ENCODE measurements at regions not wholly inside any gene's neighbourhood (a gene's known extent, or its start where the extent isn't known, plus 50 kb on each side); places are given as distances from the start of the nearest gene placed in this dataset.

DNA sequence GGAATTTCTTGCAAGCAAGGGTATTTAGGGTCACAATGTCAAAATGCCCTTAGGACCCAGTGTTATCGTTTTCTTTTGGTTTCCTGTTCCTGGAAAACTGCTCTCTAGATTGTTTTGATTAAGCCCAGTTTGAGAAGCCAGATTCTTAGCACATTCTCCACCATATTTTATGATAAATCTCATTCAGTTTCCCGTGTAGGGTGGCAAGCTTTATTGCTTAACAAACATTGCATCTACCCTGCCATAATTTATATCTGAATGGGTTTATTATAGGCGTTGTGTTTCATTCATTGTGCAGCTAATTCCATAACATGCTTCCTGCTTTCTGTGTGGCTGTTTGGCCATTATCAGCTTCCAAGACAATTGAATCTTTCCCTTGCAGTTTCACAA lies 389.1 kb upstream of the DYNLRB2 start:
- no peak for DNase-seq (ENCODE audit: low read depth, low spot score)
- ChIA-PET POLR2A (no interaction called here), CTCF (interaction anchor here (1.1 to 2.4 kb wide), 3 partner anchors 11 to 218 kb away, joined by 3 to 6 read pairs (median 5); no protein-coding TSS in a partner anchor)
- TF ChIP-seq, protein P1, sequence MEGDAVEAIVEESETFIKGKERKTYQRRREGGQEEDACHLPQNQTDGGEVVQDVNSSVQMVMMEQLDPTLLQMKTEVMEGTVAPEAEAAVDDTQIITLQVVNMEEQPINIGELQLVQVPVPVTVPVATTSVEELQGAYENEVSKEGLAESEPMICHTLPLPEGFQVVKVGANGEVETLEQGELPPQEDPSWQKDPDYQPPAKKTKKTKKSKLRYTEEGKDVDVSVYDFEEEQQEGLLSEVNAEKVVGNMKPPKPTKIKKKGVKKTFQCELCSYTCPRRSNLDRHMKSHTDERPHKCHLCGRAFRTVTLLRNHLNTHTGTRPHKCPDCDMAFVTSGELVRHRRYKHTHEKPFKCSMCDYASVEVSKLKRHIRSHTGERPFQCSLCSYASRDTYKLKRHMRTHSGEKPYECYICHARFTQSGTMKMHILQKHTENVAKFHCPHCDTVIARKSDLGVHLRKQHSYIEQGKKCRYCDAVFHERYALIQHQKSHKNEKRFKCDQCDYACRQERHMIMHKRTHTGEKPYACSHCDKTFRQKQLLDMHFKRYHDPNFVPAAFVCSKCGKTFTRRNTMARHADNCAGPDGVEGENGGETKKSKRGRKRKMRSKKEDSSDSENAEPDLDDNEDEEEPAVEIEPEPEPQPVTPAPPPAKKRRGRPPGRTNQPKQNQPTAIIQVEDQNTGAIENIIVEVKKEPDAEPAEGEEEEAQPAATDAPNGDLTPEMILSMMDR (IDR thresholded peaks at IDR 0.05; ENCODE audit: insufficient read depth, low read length, missing control alignments), result no peak
- no peak overlapping the region for H3K4me3 ChIP-seq (ENCODE audit: low read depth, low read length)

DNA sequence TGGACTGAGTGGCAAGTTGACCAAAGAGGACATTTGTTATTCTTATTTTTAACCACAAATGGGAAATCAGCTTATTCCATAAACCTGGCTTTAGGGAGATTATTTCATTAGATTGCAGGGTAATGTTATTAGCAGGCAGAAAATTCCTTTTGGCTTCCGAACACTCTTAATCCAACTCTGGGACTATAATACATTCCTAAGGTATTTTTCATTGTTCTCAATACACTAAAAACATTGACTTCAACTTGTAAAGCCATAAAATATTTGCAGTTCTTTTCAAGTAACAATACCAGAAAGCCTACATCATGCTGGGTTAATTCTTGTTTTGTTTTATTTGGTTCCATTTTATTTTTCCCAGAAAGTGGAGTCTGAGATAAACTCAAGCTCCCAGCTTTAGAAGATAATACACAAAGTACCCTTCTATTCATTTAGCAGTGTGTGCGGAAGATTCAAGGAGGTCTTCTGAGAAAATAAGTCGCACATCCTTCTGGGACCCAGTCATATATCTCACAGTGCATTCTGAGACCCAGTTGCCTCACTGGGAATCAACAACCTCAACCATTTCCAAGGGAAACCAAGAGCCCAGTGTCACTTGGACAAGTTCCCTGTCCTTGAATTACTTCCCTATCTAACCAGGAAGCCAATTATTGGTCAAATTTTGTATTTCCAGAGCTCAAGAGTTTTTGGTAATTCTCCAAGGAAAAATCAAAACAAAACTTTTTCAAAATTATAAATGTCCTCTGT lies 389.6 kb upstream of the DYNLRB2 start:
- DNase-seq (ENCODE audit: low read depth, low spot score), result no peak
- no peak overlapping the region for H3K4me3 ChIP-seq (ENCODE audit: low read depth, low read length)
- TF ChIP-seq, protein P1 (IDR thresholded peaks at IDR 0.05; ENCODE audit: insufficient read depth, low read length, missing control alignments), result no peak

DNA sequence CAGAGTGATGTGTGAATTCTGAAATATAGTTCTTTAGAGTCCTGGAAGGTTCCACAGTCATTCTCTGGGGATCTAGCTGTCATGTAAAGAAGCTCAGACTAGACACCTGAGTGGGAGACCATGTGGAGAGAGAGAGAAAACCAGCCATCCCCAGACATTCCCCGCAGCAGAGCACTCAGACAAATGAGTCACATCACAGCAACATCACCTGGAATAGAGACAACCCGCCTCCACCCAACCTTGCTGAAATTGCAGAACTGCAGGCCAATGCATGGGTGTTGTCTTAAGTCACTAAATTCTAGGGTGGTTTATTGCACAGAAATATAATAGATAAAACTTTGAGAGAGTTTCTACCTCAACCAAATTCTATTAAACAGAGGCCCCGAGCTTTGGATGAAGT lies 392.0 kb upstream of the DYNLRB2 start:
- no peak overlapping the region for H3K4me3 ChIP-seq (ENCODE audit: low read depth, low read length)
- CTCF ChIA-PET, result no interaction called here
- no peak for DNase-seq (ENCODE audit: low read depth, low spot score)
- POLR2A ChIA-PET, result no interaction called here
- TF ChIP-seq, protein P1 (IDR thresholded peaks at IDR 0.05; ENCODE audit: insufficient read depth, low read length, missing control alignments), result no peak

More for the DNA sequence above, 389.6 kb upstream of the DYNLRB2 start:
- CTCF ChIA-PET, result interaction anchor here (1.1 to 2.4 kb wide), 4 partner anchors 11 to 218 kb away, joined by 3 to 6 read pairs (median 4); no protein-coding TSS in a partner anchor
- POLR2A ChIA-PET, result no interaction called here

DNA sequence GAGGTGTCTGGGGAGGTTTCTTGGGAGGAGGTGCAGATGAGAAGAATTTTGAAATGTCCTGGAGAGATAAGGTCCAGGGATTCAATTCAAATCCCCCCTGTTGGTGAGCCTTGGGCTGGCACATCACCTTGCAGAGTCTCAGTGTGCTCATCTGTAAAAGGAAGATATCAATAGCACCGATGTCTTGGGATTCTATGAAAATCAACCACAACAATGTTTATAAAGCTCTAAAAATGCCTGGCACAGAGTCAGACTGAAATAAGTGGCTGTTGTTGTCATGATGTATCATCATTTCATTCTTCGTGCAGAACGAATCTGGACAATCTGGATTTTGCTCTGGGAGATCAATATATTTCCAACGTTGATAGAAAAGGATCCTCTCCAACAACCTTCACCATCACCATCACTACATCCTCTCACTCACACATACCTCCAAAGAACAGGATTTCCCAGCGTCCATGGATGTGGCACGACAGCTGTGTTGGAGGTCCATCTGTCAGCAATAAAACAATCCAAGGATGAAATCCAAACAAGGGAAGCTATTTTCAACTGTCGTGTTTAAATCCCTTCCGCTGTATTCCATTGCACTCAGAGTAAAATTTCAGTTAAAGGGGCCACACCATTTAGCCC lies 393.7 kb upstream of the DYNLRB2 start:
- no peak for DNase-seq (ENCODE audit: low read depth, low spot score)
- POLR2A ChIA-PET, result no interaction called here
- CTCF ChIA-PET, result interaction anchor here (1.6 kb wide), 1 partner anchor 10 kb away, joined by 5 read pairs; no protein-coding TSS in a partner anchor
- TF ChIP-seq, protein P1 (IDR thresholded peaks at IDR 0.05; ENCODE audit: insufficient read depth, low read length, missing control alignments), result no peak
- H3K4me3 ChIP-seq (ENCODE audit: low read depth, low read length), result no peak overlapping the region

DNA sequence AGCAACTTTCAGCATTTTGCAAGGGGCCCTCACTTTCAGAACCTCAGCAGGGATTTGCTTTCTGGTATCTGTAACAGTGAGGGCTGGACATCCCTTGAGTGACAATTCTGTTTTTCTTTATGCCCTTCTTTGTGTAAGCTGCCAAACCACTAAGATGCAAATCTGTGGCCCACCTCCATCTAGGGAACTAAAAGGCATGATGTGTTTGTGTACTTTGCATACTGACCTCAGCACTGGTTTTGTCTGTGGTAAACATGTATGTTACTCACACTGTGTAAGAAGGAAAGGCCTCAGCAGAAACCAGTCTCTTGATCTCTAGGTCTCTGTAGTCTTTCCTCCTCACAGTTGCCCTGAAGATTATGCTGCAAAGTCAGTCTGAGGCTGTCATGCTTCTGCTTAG lies 396.6 kb upstream of the DYNLRB2 start:
- POLR2A ChIA-PET, result no interaction called here
- no peak overlapping the region for H3K4me3 ChIP-seq (ENCODE audit: low read depth, low read length)
- no peak for DNase-seq (ENCODE audit: low read depth, low spot score)
- TF ChIP-seq, protein P1 (IDR thresholded peaks at IDR 0.05; ENCODE audit: insufficient read depth, low read length, missing control alignments), result no peak
- CTCF ChIA-PET, result no interaction called here

DNA sequence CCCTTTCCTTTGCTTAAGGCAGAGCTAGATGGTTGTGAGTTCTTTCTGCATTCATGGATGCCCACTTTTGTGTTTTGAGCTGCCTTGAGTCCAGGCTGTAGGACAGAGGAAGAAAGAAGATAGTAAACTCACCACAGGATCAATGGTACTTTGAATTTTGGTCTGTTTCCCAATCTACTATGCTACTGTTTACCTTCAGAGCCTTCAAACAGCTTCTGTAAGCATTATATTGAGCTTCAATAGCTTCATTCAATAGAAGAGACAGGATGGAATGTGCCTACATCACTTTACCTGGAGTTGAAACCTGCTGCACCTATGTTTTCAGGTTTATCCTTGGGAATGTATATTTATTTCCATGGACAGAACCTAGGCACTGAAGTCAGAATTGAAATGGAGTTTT lies 397.9 kb upstream of the DYNLRB2 start:
- DNase-seq (ENCODE audit: low read depth, low spot score), result no peak
- ChIA-PET POLR2A (no interaction called here), CTCF (no interaction called here)
- TF ChIP-seq, protein P1 (IDR thresholded peaks at IDR 0.05; ENCODE audit: insufficient read depth, low read length, missing control alignments), result no peak
- H3K4me3 ChIP-seq (ENCODE audit: low read depth, low read length), result no peak overlapping the region

Data from AG04449 (cell line).